GM12864 (cell line): ENCODE measurements at regions not wholly inside any gene's neighbourhood (a gene's known extent, or its start where the extent isn't known, plus 50 kb on each side); places are given as distances from the start of the nearest gene placed in this dataset.

Source experiments
- DNase-seq: peaks from one replicate; pipeline ENCODE4 v3.0.0-alpha.2; 2011; ENCODE audit warnings: low read depth
- H3K4me3 ChIP-seq: 2 replicates; pipeline ENCODE4 v1.5.1; 2011; ENCODE audit warnings: mild to moderate bottlenecking, low read depth, low read length, control low read depth
- TF ChIP-seq, protein P1 (sequence below): IDR thresholded peaks from 2 replicates; pipeline ENCODE4 v1.5.1; 2011; ENCODE audit warnings: low read depth, mild to moderate bottlenecking, moderate library complexity, low read length, control low read depth, inconsistent platforms; ENCODE audit errors: missing control alignments

DNA sequence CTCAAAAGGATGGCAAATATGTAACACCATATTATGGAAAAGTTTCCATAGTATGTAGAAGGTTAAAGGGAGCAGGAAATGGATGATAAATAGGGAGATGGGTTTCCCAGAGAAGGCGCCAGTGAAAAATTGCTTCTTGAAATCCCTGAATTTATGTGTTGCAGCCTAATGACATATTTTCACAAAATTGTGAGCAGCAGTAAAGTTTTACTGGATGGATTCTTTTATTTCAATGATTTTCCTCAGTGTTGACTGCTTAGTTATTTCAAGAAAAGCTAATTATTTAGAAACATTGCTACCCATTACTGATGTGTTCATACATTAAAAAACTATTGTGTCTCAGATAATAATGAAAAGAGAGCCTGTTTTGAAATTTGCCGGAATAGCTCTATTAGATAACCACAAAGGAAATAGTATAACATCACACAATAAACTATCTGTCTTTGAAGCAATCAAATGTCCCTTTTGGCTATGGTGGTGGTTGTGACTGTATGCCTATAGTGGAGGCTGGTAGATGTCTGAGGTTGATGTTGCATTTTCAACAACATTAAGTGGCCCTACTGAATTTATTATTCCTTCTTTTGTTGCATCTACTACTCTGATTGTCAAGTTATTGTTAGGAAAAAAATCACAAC, 169.9 kb upstream of the HAND2 start:
- TF ChIP-seq, protein P1, sequence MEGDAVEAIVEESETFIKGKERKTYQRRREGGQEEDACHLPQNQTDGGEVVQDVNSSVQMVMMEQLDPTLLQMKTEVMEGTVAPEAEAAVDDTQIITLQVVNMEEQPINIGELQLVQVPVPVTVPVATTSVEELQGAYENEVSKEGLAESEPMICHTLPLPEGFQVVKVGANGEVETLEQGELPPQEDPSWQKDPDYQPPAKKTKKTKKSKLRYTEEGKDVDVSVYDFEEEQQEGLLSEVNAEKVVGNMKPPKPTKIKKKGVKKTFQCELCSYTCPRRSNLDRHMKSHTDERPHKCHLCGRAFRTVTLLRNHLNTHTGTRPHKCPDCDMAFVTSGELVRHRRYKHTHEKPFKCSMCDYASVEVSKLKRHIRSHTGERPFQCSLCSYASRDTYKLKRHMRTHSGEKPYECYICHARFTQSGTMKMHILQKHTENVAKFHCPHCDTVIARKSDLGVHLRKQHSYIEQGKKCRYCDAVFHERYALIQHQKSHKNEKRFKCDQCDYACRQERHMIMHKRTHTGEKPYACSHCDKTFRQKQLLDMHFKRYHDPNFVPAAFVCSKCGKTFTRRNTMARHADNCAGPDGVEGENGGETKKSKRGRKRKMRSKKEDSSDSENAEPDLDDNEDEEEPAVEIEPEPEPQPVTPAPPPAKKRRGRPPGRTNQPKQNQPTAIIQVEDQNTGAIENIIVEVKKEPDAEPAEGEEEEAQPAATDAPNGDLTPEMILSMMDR: no peak
- H3K4me3 ChIP-seq: no peak overlapping the region
- DNase-seq: no peak

DNA sequence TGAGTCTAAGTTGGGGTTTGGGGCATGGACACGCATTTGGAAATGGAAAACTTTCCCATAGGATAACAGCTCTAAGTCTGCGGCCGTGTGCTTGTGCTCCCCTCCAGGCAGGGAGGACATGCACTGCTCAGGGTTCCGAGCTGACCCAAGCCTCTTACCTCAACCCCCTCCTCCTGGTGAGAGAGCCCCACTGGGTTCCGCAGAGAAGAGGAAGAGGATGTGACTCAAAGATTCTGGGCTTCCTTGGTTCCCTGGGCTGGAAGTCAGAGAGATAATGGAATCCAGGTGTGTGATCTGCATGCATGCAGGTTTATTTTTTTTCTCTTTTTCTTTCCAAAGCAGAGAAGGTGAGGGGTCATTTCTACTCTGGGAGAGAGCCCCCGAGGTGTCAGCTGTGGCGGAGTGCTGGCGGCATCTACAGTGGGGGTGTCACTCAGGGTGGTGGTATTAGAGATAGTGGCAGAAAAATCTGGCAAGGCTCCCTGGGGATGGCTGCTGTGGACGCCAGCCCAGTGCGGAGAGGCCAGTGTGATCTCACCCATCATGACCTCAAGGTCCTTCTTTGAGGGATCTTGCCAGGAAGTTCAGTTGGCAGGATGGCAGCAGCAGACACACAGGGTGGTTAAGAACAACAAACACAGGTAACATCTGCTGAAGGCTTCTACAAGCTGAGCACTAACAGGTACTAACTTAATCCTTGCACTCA, 168.7 kb upstream of the HAND2 start:
- H3K4me3 ChIP-seq: no peak overlapping the region
- no peak for DNase-seq
- TF ChIP-seq, protein P1: no peak

DNA sequence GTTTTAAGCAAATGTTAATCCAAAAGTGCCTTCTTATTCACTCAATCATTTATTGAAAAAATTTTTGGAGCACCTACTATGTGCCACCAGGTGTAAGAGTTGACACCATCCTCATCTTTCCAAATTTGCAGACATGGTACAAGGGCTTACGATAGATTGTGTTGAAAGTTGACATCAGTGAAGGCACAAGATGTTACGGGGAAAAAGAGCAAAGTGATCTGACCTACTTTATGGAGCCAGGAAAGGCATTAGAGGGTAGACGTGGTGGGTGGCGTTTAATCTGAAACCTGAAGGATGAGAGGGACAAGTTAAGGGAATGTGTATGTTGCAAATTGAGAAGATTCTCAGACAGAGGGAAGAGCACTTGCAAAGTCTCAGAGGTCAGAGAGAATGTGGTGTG, 167.8 kb upstream of the HAND2 start:
- no peak overlapping the region for H3K4me3 ChIP-seq
- no peak for DNase-seq
- TF ChIP-seq, protein P1: no peak

DNA sequence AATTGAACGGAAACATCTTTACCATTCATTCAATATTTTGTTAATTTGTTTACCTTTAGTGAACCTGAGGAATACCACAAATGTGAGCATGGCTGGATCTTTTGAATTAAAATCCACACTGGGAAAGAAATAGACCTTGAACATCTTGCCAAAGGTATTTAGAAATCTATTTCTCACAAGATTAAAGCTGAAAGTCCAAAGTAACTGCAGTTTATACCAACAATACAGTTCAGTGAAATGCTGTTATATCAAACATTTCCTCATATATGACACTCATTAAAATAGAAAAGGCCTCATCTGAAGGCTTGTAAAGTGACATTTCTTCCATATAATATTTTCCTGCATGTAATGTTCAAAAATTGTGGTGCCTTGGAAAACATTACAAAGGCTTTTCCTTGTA, 166.5 kb upstream of the HAND2 start:
- no peak overlapping the region for H3K4me3 ChIP-seq
- no peak for DNase-seq
- TF ChIP-seq, protein P1: no peak

DNA sequence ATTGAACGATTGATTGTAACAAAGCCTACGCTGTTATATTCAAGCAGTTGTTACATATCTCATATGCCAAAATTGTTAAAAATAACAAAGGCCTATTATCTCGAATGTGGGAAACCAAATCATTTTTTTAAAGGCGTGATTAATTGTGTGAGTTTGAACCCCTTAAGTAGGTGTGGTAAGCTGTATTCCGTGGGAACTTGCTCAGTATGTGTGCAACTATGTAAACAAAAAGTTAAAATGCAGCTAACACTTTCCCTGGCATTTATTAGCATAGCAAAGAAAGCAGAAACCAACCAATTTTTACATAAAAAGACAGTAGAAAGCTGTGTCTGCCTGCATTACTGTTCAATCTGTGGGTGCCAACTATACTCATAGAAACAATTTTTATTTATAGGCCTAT, 166.0 kb upstream of the HAND2 start:
- TF ChIP-seq, protein P1: no peak
- DNase-seq: no peak
- no peak overlapping the region for H3K4me3 ChIP-seq

DNA sequence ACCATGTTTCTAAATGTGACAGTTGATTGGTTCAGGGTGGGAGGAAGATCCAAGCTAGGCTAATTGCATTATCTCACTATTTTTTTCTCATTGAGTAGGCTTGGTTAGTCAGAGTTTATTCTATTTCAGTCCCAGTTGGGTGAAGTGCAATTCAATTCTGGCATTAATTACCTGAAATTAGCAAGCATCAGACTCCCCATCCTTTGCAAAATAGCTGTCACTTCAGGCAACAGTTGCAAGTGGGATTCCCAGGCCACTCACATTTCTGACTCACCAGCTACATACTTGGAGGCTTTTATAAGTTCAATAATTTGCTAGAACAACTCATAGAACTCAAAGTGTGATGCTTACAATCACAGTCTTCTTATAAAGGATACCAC, 155.8 kb upstream of the HAND2 start:
- no peak for DNase-seq
- TF ChIP-seq, protein P1: no peak
- no peak overlapping the region for H3K4me3 ChIP-seq

DNA sequence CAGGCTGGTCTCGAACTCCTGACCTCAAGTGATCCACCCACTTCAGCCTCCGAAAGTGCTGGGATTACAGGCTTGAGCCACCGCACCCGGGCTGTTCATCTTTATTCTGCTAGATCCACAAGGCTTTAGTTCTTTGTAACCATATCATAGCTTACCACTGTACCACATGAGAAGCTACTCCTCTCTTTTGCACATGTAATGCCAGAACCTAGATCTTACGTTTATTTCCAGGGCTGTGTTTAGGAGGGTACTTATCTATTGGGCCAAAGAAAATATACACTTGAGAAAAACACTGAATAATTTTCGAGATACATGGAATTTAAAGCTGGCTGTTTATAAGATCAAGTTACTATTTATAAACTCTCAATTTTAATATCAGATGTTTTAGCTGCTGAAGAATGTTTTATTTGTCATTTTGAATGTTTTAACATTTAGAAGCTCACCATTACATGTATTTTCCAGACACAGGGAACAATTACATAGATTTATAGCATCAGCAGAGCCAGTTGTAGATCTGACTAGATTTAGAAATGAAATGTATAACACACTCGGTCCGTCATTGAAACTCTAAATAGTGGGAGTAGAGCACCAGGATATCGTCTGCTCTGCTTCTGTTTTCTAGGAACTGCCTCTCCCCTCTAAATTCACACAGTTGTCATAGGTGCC, 155.3 kb upstream of the HAND2 start:
- no peak overlapping the region for H3K4me3 ChIP-seq
- TF ChIP-seq, protein P1: no peak
- no peak for DNase-seq
